ENCODE measurements at regions not wholly inside any gene's neighbourhood (a gene's known extent, or its start where the extent isn't known, plus 50 kb on each side); places are given as distances from the start of the nearest gene placed in this dataset.

DNA sequence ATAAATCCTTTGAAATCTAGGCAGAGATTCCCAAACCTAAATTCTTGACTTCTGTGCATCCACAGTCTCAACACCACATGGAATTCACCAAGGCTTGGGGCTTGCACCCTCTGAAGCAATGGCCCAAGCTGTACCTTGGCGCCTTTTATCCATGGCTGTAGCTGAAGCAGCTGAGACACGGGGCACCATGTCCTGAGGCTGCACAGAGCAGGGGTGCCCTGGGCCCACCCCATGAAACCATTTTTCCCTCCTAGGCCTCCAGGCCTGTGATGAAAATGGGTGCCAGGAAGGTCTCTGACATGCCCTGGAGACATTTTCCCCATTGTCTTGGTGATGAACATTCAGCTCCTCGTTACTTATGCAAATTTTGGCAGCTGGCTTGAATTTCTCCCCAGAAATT is 158.6 kb upstream of the NUDT12 start:
- Histone ChIP-seq H3F3A (ENCODE audit: insufficient read depth, low read length) (no peaks in the 10 kb centered on the region), H3K36me3 (ENCODE audit: insufficient read depth, low read length) (no peaks in the 10 kb centered on the region), H3K4me2 (ENCODE audit: low read length) (no peak overlapping the region), H3K9me3 (ENCODE audit: low read length) (no peaks in the 10 kb centered on the region), H3K9ac (ENCODE audit: low read length) (no peak overlapping the region), H3K9me2 (ENCODE audit: low read depth, low read length) (no peaks in the 10 kb centered on the region), H3K4me1 (ENCODE audit: insufficient read depth, low read length, severe bottlenecking) (no peaks in the 10 kb centered on the region), H3K4me3 (ENCODE audit: low read depth, low read length, poor library complexity, severe bottlenecking) (no peak overlapping the region), H3K79me2 (ENCODE audit: insufficient read depth, low read length) (no peaks in the 10 kb centered on the region), H3K27ac (ENCODE audit: low read depth, low read length, poor library complexity, severe bottlenecking) (no peak overlapping the region), H4K20me1 (ENCODE audit: insufficient read depth, low read length) (no peaks in the 10 kb centered on the region), H2AFZ (ENCODE audit: low read length) (no peak overlapping the region), H3K27me3 (ENCODE audit: insufficient read depth, low read length) (no peaks in the 10 kb centered on the region)
- TF ChIP-seq EZH2 (IDR thresholded peaks at IDR 0.05; ENCODE audit: borderline replicate concordance, low read length): no peak
- TF ChIP-seq, protein P1, sequence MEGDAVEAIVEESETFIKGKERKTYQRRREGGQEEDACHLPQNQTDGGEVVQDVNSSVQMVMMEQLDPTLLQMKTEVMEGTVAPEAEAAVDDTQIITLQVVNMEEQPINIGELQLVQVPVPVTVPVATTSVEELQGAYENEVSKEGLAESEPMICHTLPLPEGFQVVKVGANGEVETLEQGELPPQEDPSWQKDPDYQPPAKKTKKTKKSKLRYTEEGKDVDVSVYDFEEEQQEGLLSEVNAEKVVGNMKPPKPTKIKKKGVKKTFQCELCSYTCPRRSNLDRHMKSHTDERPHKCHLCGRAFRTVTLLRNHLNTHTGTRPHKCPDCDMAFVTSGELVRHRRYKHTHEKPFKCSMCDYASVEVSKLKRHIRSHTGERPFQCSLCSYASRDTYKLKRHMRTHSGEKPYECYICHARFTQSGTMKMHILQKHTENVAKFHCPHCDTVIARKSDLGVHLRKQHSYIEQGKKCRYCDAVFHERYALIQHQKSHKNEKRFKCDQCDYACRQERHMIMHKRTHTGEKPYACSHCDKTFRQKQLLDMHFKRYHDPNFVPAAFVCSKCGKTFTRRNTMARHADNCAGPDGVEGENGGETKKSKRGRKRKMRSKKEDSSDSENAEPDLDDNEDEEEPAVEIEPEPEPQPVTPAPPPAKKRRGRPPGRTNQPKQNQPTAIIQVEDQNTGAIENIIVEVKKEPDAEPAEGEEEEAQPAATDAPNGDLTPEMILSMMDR (IDR thresholded peaks at IDR 0.05; ENCODE audit: low read length): no peak

DNA sequence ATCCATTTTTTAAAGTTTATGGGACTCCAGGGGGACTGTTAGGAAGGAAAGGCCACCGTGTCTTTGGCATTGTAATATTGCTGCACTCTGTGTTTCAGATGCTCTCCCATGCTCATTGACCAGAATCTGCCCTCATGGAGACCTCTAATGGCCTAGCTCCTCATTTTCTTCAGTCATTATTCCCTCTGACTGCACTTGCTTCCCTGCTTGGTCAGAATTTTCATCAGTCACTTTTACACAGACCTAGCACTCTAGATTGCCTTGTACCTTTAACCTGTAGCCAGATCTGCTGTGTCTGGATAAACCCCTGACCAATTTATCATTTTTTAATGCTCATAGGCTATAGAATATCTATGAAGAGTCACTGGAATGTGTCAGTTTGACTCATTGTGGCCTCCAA is 155.5 kb upstream of the NUDT12 start:
- H3K27ac ChIP-seq (ENCODE audit: low read depth, low read length, poor library complexity, severe bottlenecking): no peak overlapping the region
- H3K27me3 ChIP-seq (ENCODE audit: insufficient read depth, low read length): no peaks in the 10 kb centered on the region
- no peaks in the 10 kb centered on the region for H3F3A ChIP-seq (ENCODE audit: insufficient read depth, low read length)
- no peaks in the 10 kb centered on the region for H3K9me3 ChIP-seq (ENCODE audit: low read length)
- H3K79me2 ChIP-seq (ENCODE audit: insufficient read depth, low read length): no peaks in the 10 kb centered on the region
- no peak overlapping the region for H3K9ac ChIP-seq (ENCODE audit: low read length)
- H3K36me3 ChIP-seq (ENCODE audit: insufficient read depth, low read length): no peaks in the 10 kb centered on the region
- H2AFZ ChIP-seq (ENCODE audit: low read length): no peak overlapping the region
- no peak for TF ChIP-seq EZH2 (IDR thresholded peaks at IDR 0.05; ENCODE audit: borderline replicate concordance, low read length)
- H4K20me1 ChIP-seq (ENCODE audit: insufficient read depth, low read length): no peaks in the 10 kb centered on the region
- no peak overlapping the region for H3K4me3 ChIP-seq (ENCODE audit: low read depth, low read length, poor library complexity, severe bottlenecking)
- no peaks in the 10 kb centered on the region for H3K4me1 ChIP-seq (ENCODE audit: insufficient read depth, low read length, severe bottlenecking)
- H3K9me2 ChIP-seq (ENCODE audit: low read depth, low read length): no peaks in the 10 kb centered on the region
- no peak overlapping the region for H3K4me2 ChIP-seq (ENCODE audit: low read length)

DNA sequence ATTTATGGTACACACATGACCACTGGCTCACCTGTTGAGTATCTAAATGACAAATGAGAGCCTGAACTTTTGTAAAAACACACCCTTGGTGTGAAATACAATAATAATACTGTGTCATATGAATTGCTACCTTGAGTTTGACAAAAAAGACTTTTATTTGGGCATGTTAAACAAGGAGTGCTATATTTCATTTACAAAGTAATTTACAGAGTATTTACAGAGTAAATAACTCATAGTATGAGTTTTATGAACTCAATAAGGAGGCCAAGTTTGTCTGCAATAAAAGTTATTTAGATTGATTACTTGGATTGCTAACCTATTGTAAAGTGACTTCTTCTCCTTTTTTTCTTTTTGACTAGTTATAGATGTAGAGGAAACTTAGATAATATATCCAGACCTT is 146.0 kb upstream of the NUDT12 start:
- no peaks in the 10 kb centered on the region for H3K27me3 ChIP-seq (ENCODE audit: insufficient read depth, low read length)
- no peak overlapping the region for H3K9ac ChIP-seq (ENCODE audit: low read length)
- TF ChIP-seq, protein P1 (IDR thresholded peaks at IDR 0.05; ENCODE audit: low read length): no peak
- TF ChIP-seq EZH2 (IDR thresholded peaks at IDR 0.05; ENCODE audit: borderline replicate concordance, low read length): no peak
- no peaks in the 10 kb centered on the region for H3K79me2 ChIP-seq (ENCODE audit: insufficient read depth, low read length)
- no peaks in the 10 kb centered on the region for H3F3A ChIP-seq (ENCODE audit: insufficient read depth, low read length)
- H3K4me3 ChIP-seq (ENCODE audit: low read depth, low read length, poor library complexity, severe bottlenecking): no peak overlapping the region
- H3K4me2 ChIP-seq (ENCODE audit: low read length): no peak overlapping the region
- H2AFZ ChIP-seq (ENCODE audit: low read length): no peak overlapping the region
- no peaks in the 10 kb centered on the region for H3K9me3 ChIP-seq (ENCODE audit: low read length)
- no peaks in the 10 kb centered on the region for H3K4me1 ChIP-seq (ENCODE audit: insufficient read depth, low read length, severe bottlenecking)
- H3K36me3 ChIP-seq (ENCODE audit: insufficient read depth, low read length): no peaks in the 10 kb centered on the region
- H3K9me2 ChIP-seq (ENCODE audit: low read depth, low read length): no peaks in the 10 kb centered on the region
- no peaks in the 10 kb centered on the region for H4K20me1 ChIP-seq (ENCODE audit: insufficient read depth, low read length)
- H3K27ac ChIP-seq (ENCODE audit: low read depth, low read length, poor library complexity, severe bottlenecking): no peak overlapping the region

DNA sequence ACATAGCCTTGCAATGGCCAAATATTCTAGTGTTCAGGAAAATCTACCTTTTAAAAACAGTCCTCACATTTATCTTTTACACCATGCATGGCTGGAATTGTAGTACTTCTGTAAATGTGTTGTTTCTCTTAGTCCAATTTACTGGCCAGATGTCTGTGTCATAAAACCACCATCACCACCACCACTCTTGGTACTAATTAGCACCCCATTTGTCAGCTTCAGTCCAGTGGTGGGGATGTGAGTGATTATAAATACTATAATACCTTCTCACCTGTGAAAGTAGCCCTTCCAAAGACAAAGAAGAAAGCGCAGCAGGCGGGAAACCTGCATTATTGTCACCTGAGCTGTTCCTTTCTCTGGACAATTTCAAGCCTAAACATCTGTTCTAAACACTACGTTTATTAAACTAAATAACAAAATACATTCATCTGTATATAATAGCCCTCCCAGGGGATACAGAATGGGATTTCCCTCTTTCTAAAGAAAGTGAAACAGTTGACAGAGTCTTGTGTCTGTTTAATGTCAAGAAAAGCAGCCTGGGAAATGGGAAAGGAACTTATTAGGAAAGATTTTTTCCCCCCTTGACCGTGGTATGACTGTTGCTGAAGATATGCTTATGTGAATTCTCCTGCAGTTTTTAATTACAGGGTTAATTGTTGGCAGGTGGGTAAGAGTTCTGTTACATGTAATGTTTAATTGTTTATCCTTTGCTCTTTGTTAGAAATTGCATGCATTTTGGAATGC is 144.5 kb upstream of the NUDT12 start:
- no peaks in the 10 kb centered on the region for H3F3A ChIP-seq (ENCODE audit: insufficient read depth, low read length)
- H3K27ac ChIP-seq (ENCODE audit: low read depth, low read length, poor library complexity, severe bottlenecking): no peak overlapping the region
- no peaks in the 10 kb centered on the region for H3K27me3 ChIP-seq (ENCODE audit: insufficient read depth, low read length)
- H2AFZ ChIP-seq (ENCODE audit: low read length): no peak overlapping the region
- no peak overlapping the region for H3K4me2 ChIP-seq (ENCODE audit: low read length)
- TF ChIP-seq EZH2 (IDR thresholded peaks at IDR 0.05; ENCODE audit: borderline replicate concordance, low read length): no peak
- TF ChIP-seq, protein P1 (IDR thresholded peaks at IDR 0.05; ENCODE audit: low read length): no peak
- H3K9me3 ChIP-seq (ENCODE audit: low read length): no peaks in the 10 kb centered on the region
- H3K4me3 ChIP-seq (ENCODE audit: low read depth, low read length, poor library complexity, severe bottlenecking): no peak overlapping the region
- no peaks in the 10 kb centered on the region for H3K4me1 ChIP-seq (ENCODE audit: insufficient read depth, low read length, severe bottlenecking)
- no peaks in the 10 kb centered on the region for H3K36me3 ChIP-seq (ENCODE audit: insufficient read depth, low read length)
- no peak overlapping the region for H3K9ac ChIP-seq (ENCODE audit: low read length)
- H4K20me1 ChIP-seq (ENCODE audit: insufficient read depth, low read length): no peaks in the 10 kb centered on the region
- H3K9me2 ChIP-seq (ENCODE audit: low read depth, low read length): no peaks in the 10 kb centered on the region
- no peaks in the 10 kb centered on the region for H3K79me2 ChIP-seq (ENCODE audit: insufficient read depth, low read length)
